ENCODE measurements at regions not wholly inside any gene's neighbourhood (a gene's known extent, or its start where the extent isn't known, plus 50 kb on each side); places are given as distances from the start of the nearest gene placed in this dataset.

DNA sequence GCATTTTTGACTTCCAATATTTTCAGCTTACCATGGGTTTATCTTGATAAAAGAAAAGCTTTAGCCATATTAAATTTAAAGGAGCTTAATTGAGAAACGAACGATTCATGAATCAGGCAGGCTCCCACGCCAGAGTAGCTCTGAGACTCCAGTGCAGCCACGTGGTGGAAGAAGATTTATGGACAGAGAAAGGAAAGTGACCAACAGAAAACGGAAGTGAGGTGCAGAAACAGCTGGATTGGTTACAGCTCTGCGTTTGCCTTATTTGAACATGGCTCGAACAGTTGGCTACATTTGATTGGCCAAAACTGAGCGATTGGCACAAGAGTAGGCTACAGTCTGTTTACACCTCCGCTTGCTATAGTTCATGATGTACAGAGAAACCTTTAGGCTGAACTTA, 395.4 kb downstream of the GATA3 start:
- no TSS peak for BruUV-seq (replicated peaks)
- POLR2A ChIA-PET, result no interaction called here
- no peak for DNase-seq (ENCODE audit: low read depth, low spot score)

DNA sequence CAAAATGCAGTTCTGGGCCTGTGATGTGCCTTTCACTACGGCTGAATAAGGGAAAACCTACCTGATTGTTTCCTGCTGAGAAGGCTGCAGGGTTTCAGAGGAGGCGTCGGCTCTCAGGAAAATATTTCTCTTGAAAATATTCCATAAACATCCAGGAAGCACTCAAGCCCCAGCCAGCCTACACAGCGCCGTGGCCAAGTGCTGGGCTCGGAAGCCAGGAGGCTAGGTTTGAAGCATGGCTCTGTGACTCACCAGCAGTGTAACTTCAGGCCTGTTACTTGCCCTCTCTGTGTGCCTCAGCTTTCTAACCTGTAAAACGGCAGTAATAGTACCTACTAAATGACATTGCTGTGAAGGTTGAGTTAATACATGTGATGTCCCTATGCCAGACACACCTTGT, 399.1 kb downstream of the GATA3 start:
- Histone ChIP-seq H3K4me1 (ENCODE audit: control insufficient read depth, extremely low read depth, insufficient read depth, low read length) (no peaks in the 10 kb centered on the region), H3K79me2 (ENCODE audit: control insufficient read depth, insufficient read depth, low read length) (no peaks in the 10 kb centered on the region), H2AFZ (ENCODE audit: low read depth, low read length) (peak overlapping the region; percentile 18), H3K4me3 (replicated peaks in 1 of 3; ENCODE audit: insufficient read depth in 1 of 3, low read depth in 1 of 3, low read length in 3 of 3) (no peak overlapping the region), H3K27ac (ENCODE audit: insufficient read depth, low read depth, low read length) (no peak overlapping the region), H4K20me1 (replicated peaks; ENCODE audit: control insufficient read depth, extremely low read depth, insufficient read depth, low read length) (no peaks in the 10 kb centered on the region), H3K4me2 (ENCODE audit: insufficient read depth, low read length) (no peak overlapping the region), H3K9ac (replicated peaks; ENCODE audit: extremely low read depth, insufficient read depth, low read length) (no peak overlapping the region), H3K36me3 (ENCODE audit: control insufficient read depth in 2 of 2, extremely low read depth in 1 of 2, insufficient read depth in 2 of 2, low read length in 2 of 2) (no peaks in the 10 kb centered on the region), H3K9me1 (replicated peaks; ENCODE audit: control insufficient read depth, extremely low read depth, insufficient read depth, low read length) (no peaks in the 10 kb centered on the region), H3K27me3 (ENCODE audit: control insufficient read depth in 2 of 2, insufficient read depth in 2 of 2, low read length in 2 of 2) (no peaks in the 10 kb centered on the region), H3K9me3 (replicated peaks; ENCODE audit: control insufficient read depth, insufficient read depth, low read length) (no peaks in the 10 kb centered on the region)
- ChIA-PET POLR2A (no interaction called here), CTCF (no interaction called here)
- no TSS peak for BruUV-seq (replicated peaks)
- intact Hi-C loops (cut with micrococcal nuclease), result no loop called here
- FAIRE-seq, result no peak
- no peak for TF ChIP-seq FOS (IDR thresholded peaks at IDR 0.05; ENCODE audit: borderline replicate concordance, insufficient read depth, low read length)
- TF ChIP-seq MYC (IDR thresholded peaks at IDR 0.05; ENCODE audit: low read depth, low read length), result no peak
- no peak for TF ChIP-seq POLR2AphosphoS5 (IDR thresholded peaks at IDR 0.05; ENCODE audit: insufficient read depth, low read depth, low read length)
- TF ChIP-seq GATA2 (IDR thresholded peaks at IDR 0.05; ENCODE audit: insufficient read depth, insufficient read length, low read depth, low read length), result no peak
- peak; percentile 16 for DNase-seq (ENCODE audit: low read depth, low spot score)
- dilution Hi-C loops (cut with MboI; ENCODE audit: extremely low pct_ligation_motif_present, low sequenced_read_pairs), result no loop called here

More for the DNA sequence above, 395.4 kb downstream of the GATA3 start:
- Histone ChIP-seq H3K9me1 (replicated peaks; ENCODE audit: control insufficient read depth, extremely low read depth, insufficient read depth, low read length) (no peaks in the 10 kb centered on the region), H3K27ac (ENCODE audit: insufficient read depth, low read depth, low read length) (no peak overlapping the region), H3K36me3 (ENCODE audit: control insufficient read depth in 2 of 2, extremely low read depth in 1 of 2, insufficient read depth in 2 of 2, low read length in 2 of 2) (no peaks in the 10 kb centered on the region), H3K79me2 (ENCODE audit: control insufficient read depth, insufficient read depth, low read length) (no peaks in the 10 kb centered on the region), H4K20me1 (replicated peaks; ENCODE audit: control insufficient read depth, extremely low read depth, insufficient read depth, low read length) (no peaks in the 10 kb centered on the region), H3K4me1 (ENCODE audit: control insufficient read depth, extremely low read depth, insufficient read depth, low read length) (no peaks in the 10 kb centered on the region), H3K27me3 (ENCODE audit: control insufficient read depth in 2 of 2, insufficient read depth in 2 of 2, low read length in 2 of 2) (no peaks in the 10 kb centered on the region), H3K9ac (replicated peaks; ENCODE audit: extremely low read depth, insufficient read depth, low read length) (no peak overlapping the region), H3K4me3 (replicated peaks in 1 of 3; ENCODE audit: insufficient read depth in 1 of 3, low read depth in 1 of 3, low read length in 3 of 3) (no peak overlapping the region), H3K9me3 (replicated peaks; ENCODE audit: control insufficient read depth, insufficient read depth, low read length) (no peaks in the 10 kb centered on the region), H2AFZ (ENCODE audit: low read depth, low read length) (no peak overlapping the region), H3K4me2 (ENCODE audit: insufficient read depth, low read length) (no peak overlapping the region)
- dilution Hi-C loops (cut with MboI; ENCODE audit: extremely low pct_ligation_motif_present, low sequenced_read_pairs), result no loop called here
- intact Hi-C loops (cut with micrococcal nuclease), result no loop called here
- CTCF ChIA-PET, result interaction anchor here (0.6 to 1.3 kb wide), 2 partner anchors 9 to 787 kb away, joined by 3 to 5 read pairs; no protein-coding TSS in a partner anchor
- TF ChIP-seq, protein P1, sequence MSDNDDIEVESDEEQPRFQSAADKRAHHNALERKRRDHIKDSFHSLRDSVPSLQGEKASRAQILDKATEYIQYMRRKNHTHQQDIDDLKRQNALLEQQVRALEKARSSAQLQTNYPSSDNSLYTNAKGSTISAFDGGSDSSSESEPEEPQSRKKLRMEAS (IDR thresholded peaks at IDR 0.05; ENCODE audit: insufficient read depth, insufficient read length), result no peak
- no peak for TF ChIP-seq JUN (IDR thresholded peaks at IDR 0.05; ENCODE audit: borderline replicate concordance, insufficient read depth, insufficient read length, low read depth)
- TF ChIP-seq GATA2 (IDR thresholded peaks at IDR 0.05; ENCODE audit: insufficient read depth, insufficient read length, low read depth, low read length), result no peak
- no peak for TF ChIP-seq MYC (IDR thresholded peaks at IDR 0.05; ENCODE audit: low read depth, low read length)
- TF ChIP-seq FOS (IDR thresholded peaks at IDR 0.05; ENCODE audit: borderline replicate concordance, insufficient read depth, low read length), result no peak
- no peak for TF ChIP-seq POLR2AphosphoS5 (IDR thresholded peaks at IDR 0.05; ENCODE audit: insufficient read depth, low read depth, low read length)
- TF ChIP-seq, protein P2, sequence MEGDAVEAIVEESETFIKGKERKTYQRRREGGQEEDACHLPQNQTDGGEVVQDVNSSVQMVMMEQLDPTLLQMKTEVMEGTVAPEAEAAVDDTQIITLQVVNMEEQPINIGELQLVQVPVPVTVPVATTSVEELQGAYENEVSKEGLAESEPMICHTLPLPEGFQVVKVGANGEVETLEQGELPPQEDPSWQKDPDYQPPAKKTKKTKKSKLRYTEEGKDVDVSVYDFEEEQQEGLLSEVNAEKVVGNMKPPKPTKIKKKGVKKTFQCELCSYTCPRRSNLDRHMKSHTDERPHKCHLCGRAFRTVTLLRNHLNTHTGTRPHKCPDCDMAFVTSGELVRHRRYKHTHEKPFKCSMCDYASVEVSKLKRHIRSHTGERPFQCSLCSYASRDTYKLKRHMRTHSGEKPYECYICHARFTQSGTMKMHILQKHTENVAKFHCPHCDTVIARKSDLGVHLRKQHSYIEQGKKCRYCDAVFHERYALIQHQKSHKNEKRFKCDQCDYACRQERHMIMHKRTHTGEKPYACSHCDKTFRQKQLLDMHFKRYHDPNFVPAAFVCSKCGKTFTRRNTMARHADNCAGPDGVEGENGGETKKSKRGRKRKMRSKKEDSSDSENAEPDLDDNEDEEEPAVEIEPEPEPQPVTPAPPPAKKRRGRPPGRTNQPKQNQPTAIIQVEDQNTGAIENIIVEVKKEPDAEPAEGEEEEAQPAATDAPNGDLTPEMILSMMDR (IDR thresholded peaks at IDR 0.05; ENCODE audit: extremely low read depth in 1 of 2, insufficient read depth in 1 of 2, low read depth in 1 of 2, low read length in 2 of 2), result no peak
- FAIRE-seq, result no peak

Data from endothelial cell of umbilical vein (primary cell).